Mesothelial cell of epicardium (in vitro differentiated cells): ENCODE measurements at regions not wholly inside any gene's neighbourhood (a gene's known extent, or its start where the extent isn't known, plus 50 kb on each side); places are given as distances from the start of the nearest gene placed in this dataset.

ENCODE experiments used
- DNase-seq, 2 experiments: peaks; one replicate each; pipeline ENCODE4 v3.0.0; 2021; ENCODE audit warnings: low spot score in 2 of 2; ENCODE audit not compliant: unreplicated experiment in 2 of 2
- H3K27ac Mint-ChIP-seq: 2 replicates; pipeline ENCODE4 v1.8.0; 2021; ENCODE audit warnings: mixed read lengths
- H3K27me3 Mint-ChIP-seq: 2 replicates; pipeline ENCODE4 v1.8.0; 2021; ENCODE audit warnings: low read depth, mixed read lengths
- H3K36me3 Mint-ChIP-seq: 2 replicates; pipeline ENCODE4 v1.8.0; 2021; ENCODE audit warnings: mixed read lengths
- H3K4me1 Mint-ChIP-seq: 2 replicates; pipeline ENCODE4 v1.8.0; 2021; ENCODE audit warnings: mixed read lengths
- H3K4me3 Mint-ChIP-seq: 2 replicates; pipeline ENCODE4 v1.8.0; 2021; ENCODE audit warnings: mild to moderate bottlenecking, moderate library complexity, mixed read lengths
- H3K9me3 Mint-ChIP-seq: 2 replicates; pipeline ENCODE4 v1.8.0; 2021; ENCODE audit warnings: mixed read lengths
- TF ChIP-seq, protein P1 (sequence below): fragments of 200-600 bp; sonication (generic); IDR thresholded peaks from one replicate; pipeline ENCODE4 v1.5.0; 2021; ENCODE audit warnings: antibody characterized with exemption; ENCODE audit not compliant: unreplicated experiment

GRCh38 chr2:164429354-164429753 is 191.9 kb downstream of the GRB14 start:
- Mint-ChIP-seq H3K9me3 (peaks cover 5% of the 10 kb centered on the region), H3K4me1 (no peaks in the 10 kb centered on the region), H3K27me3 (no peaks in the 10 kb centered on the region), H3K36me3 (no peaks in the 10 kb centered on the region), H3K27ac (no peak overlapping the region), H3K4me3 (no peak overlapping the region)
- DNase-seq: no peak
- TF ChIP-seq, protein P1, sequence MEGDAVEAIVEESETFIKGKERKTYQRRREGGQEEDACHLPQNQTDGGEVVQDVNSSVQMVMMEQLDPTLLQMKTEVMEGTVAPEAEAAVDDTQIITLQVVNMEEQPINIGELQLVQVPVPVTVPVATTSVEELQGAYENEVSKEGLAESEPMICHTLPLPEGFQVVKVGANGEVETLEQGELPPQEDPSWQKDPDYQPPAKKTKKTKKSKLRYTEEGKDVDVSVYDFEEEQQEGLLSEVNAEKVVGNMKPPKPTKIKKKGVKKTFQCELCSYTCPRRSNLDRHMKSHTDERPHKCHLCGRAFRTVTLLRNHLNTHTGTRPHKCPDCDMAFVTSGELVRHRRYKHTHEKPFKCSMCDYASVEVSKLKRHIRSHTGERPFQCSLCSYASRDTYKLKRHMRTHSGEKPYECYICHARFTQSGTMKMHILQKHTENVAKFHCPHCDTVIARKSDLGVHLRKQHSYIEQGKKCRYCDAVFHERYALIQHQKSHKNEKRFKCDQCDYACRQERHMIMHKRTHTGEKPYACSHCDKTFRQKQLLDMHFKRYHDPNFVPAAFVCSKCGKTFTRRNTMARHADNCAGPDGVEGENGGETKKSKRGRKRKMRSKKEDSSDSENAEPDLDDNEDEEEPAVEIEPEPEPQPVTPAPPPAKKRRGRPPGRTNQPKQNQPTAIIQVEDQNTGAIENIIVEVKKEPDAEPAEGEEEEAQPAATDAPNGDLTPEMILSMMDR: no peak

- H3K4me3 Mint-ChIP-seq: no peak overlapping the region
- no peaks in the 10 kb centered on the region for H3K27me3 Mint-ChIP-seq
- H3K27ac Mint-ChIP-seq: no peak overlapping the region
- TF ChIP-seq, protein P1: no peak
- no peaks in the 10 kb centered on the region for H3K36me3 Mint-ChIP-seq
- no peaks in the 10 kb centered on the region for H3K9me3 Mint-ChIP-seq
- DNase-seq: no peak
- H3K4me1 Mint-ChIP-seq: no peaks in the 10 kb centered on the region
These were observed 194.2 kb downstream of the GRB14 start for GRCh38 chr2:164427111-164427510.

GRCh38 chr2:164420787-164421186 is 200.5 kb downstream of the GRB14 start:
- H3K9me3 Mint-ChIP-seq: no peaks in the 10 kb centered on the region
- no peaks in the 10 kb centered on the region for H3K36me3 Mint-ChIP-seq
- no peak for DNase-seq
- TF ChIP-seq, protein P1: no peak
- H3K27me3 Mint-ChIP-seq: no peaks in the 10 kb centered on the region
- no peak overlapping the region for H3K27ac Mint-ChIP-seq
- no peaks in the 10 kb centered on the region for H3K4me1 Mint-ChIP-seq
- H3K4me3 Mint-ChIP-seq: no peak overlapping the region

DNA sequence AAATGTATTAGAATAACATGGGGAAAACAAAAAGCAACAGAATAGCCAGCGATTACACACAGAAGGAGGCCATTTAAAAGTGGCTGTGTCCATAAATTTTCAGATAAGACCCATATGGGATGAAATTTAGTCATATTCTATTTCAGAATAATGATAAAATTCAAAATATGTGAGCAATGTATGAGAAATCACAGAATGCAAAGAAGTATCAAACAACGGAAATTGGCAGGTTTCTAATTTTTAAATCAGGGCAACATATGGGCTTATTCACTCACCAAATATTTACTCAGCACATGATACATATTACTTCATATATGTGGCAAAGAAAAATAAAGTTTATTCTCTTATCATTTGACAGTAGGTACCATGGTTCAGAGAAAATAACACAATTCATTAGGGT is 208.5 kb downstream of the GRB14 start:
- Mint-ChIP-seq H3K27me3 (no peaks in the 10 kb centered on the region), H3K4me3 (no peak overlapping the region), H3K36me3 (no peaks in the 10 kb centered on the region), H3K4me1 (no peaks in the 10 kb centered on the region), H3K27ac (no peak overlapping the region), H3K9me3 (no peaks in the 10 kb centered on the region)
- TF ChIP-seq, protein P1: no peak
- no peak for DNase-seq

- Mint-ChIP-seq H3K27ac (no peak overlapping the region), H3K4me1 (peaks cover 18% of the 10 kb centered on the region), H3K4me3 (no peak overlapping the region), H3K9me3 (no peaks in the 10 kb centered on the region), H3K27me3 (no peaks in the 10 kb centered on the region), H3K36me3 (no peaks in the 10 kb centered on the region)
- TF ChIP-seq, protein P1: no peak
- no peak for DNase-seq
These were observed 231.9 kb downstream of the GRB14 start for GRCh38 chr2:164389411-164389810.

GRCh38 chr2:164388511-164388910 is 232.8 kb downstream of the GRB14 start:
- TF ChIP-seq, protein P1: no peak
- H3K4me1 Mint-ChIP-seq: peaks cover 18% of the 10 kb centered on the region
- DNase-seq: no peak
- H3K36me3 Mint-ChIP-seq: no peaks in the 10 kb centered on the region
- H3K27me3 Mint-ChIP-seq: no peaks in the 10 kb centered on the region
- H3K4me3 Mint-ChIP-seq: no peak overlapping the region
- H3K9me3 Mint-ChIP-seq: no peaks in the 10 kb centered on the region
- no peak overlapping the region for H3K27ac Mint-ChIP-seq
